ENCODE measurements at regions not wholly inside any gene's neighbourhood (a gene's known extent, or its start where the extent isn't known, plus 50 kb on each side); places are given as distances from the start of the nearest gene placed in this dataset.
"Not testable (repeated sequence)": the region's sequence is repeated elsewhere in the genome, so short reads cannot be mapped to it uniquely, and the experiment has no call there.

DNA sequence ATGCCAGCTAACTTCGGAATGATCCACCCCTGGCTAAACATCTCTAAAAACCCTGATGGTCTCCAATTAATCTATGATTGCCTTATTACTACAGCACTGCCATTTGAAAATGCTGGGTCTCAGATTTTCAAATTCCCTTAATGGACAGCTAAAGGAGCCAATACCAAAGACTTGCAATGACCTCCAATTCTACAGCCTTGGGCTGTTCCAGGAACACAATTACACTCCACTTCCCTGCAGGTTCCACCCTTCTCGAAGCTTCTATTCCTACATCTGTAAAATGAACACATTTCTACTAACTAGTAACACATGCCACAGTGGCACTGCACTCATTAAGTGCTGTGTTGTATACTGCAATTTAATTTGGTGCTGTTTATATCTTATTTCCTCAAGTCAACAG lies 85.7 kb upstream of the AK4 start:
- DNase-seq (ENCODE audit: low read depth): no peak

DNA sequence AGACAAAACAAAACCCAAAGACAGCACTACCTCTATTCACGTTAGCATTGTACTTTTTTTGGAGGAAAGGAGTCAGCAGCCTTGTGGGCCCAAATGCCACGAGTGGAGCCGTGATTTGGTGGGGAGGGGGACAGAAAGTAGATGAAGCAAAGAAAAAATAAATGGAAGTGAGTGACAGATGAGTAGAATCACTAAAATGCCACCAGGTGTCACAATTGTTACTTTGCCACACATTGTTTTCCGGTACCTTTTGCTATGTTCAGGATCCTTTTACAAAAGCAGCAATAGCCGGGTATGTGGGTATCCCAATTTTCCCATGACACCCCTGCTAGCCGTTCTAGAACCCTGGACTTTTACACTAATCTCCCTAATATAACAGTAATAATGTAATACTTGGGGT lies 85.0 kb upstream of the AK4 start:
- no peak for DNase-seq (ENCODE audit: low read depth)

DNA sequence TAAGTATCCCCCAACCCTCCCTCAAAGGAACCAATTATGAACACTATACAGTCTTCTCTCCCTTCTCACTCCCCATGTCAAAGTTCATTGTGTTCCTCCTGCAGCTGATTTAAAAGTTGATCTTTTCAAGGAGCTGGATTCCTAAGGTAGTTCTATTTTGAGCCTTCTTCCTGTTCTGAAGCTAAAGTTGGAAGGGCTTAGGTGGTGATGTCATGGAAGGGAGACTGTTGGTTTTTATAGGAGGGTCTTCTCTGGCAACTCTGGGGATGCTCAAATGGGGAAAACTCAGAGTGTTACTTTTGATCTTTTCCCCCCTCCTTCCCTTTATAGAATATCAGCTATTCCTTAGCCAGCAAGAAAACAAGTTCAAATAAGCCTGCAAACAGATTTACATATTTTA lies 83.0 kb upstream of the AK4 start:
- DNase-seq (ENCODE audit: low read depth): no peak

DNA sequence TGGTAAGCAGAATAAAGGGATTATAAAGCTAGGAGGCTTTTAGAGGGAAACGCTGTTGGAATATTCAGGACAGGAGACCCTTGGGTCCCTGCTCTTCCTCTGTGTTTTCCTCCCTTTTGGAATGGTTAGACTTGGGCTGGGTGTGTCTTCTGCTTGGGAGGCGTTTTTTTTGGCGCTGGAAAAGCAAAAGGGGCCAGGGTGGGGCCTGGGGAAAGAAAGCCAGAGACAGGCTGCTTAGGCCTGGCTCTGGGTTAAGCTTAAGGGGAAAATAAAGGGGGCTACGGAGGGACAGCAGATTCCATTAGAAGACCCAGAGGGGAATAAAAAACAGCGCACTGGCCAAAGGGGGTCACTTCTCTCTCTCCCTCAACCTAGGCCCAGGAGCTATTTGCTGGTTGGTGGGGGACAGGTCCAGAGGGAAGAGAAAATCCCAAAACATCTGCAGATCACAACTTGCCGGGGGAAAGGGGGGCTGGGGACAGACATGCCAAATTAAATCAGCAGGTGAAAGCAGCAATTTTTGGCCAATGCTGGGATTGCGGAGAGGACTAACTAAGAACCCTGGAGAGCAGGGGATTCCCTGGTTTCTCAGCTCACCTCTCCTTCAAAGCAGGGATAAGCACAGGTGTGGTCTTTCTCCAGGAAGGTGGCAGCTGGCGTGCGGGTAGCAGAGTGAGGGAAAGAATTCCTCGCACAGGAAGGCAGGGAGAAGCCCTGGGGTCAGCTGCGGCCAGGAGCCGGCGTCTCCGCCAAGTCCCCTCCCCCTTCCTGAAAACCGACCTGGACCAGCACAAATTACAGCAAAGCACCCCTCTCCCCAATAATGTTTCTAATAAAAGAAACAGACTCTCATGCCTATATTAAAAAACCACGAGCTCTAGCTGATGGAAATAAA lies 82.2 kb upstream of the AK4 start:
- no peak for DNase-seq (ENCODE audit: low read depth)

DNA sequence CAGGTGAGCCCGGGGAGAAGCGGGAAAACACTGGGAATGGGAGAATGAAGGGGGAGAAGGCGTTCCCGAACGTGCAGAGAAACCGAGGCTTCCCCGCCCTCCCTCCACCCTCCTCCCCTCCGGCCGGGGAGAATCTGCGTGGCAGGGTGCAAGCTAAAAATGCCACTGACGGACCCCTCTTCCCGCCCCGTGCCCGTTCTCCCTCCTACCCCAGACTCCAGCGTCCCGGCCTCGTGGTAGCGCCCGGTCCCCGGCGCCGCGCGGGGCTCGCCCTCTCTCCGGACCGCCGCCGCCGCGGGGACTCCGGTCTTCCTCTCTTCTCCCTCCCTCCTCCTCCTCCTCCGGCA lies 81.6 kb upstream of the AK4 start:
- DNase-seq (ENCODE audit: low read depth): no peak

DNA sequence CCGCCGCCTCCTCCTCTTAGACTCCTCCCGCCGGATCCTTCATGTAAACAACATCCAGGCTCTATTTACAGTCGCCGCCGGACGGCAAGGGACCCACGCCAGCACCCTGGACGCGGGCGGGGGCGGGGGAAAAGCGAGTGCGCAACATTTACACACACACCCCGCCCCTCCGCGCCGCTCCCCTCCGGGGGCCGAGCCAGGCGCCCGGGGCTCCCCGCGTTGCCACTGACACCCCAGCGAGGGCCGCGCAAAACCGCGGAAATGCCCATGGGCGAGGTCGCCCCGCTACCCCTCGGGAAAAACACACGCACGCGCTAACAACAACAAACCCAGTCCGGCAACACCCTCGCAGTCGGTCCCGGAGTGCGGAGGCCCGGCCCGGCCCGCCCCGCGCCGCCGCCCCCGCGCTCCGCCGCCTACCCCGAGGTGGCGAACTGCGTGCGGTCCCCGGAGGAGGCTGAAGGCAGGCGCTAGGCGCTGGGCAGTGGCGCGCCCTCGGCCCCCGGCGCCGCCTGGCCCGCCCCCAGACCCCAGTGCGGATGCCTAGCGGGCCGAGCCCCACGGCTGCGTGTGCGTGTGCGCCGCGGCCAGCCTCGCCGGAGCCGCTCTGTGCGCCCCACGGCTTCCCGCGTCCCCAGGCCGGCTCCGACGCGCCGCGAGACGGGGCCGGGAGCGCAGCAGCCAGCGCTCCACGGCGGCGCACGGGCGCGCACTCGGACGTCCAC lies 81.1 kb upstream of the AK4 start:
- no peak for DNase-seq (ENCODE audit: low read depth)

DNA sequence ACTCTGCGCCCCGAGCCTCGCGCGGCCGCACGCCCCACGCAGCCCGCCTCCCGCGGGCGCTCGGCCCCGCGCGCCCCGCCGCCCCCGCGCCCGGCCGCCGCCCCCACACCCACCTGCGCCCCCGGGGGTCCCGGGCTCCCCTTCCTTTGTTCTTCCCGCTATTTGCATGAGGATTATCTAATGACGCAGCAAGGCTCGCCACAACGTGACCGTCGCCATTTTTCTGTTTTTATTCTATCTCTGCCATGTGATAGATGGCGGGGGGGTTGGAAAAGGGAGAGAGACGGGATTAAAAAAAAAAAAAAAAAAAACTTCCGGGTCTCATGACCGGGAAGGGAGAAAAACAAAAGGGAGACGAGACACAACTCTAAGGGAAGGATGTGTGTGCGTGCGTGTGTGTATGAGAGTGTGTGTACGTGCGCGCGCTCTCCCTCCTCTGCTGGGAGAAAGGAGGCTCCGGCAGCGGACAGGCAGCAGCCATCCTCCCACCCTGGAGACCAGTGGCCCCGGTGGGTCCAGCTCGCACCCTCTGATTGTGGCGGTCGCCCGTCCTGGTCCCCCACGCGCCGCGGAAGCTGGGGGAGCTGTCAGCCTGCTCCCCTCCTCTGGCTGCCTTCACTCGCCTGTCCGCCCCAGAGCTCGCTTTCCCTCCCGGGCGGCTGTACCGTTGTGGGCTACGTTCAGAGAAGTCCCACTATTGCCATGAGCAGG lies 80.4 kb upstream of the AK4 start:
- DNase-seq (ENCODE audit: low read depth): no peak

DNA sequence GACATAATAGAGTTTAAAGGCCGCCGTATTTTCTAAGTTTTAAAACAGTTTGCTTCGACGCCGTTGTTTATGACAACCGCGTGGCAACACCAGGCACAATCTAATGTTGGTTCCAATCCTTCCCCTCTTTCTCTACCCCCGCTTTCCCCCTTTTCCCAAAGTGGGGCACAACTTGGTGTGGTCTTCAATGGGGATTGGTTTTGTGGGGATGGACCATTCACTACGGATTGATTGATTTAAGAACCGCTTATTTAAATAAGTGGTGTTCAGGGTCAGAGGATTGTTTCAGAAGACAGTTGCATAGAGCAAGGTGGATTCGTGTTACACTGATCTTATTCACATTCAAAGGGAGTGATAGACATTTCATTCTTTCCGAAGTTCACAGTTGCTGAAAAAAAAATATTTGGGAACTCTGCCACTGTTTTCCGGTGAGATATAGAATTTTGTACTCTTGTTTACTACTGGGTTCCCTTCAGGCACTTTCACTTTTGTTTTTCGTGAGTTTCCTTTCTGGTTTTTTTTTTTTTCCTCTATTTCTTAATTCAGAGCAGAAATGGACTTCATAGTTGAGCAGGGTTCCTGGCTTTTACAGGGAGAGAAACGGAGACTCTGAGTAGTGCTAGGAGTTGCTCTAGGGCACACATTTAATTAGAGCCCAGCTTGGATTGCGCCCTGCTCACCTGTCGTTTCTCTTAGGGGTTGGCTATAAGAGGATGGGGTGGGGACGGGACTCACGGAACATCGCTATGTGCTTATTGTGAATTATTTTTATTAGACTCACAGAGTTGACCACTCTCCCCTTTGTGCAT lies 79.6 kb upstream of the AK4 start:
- no peak for DNase-seq (ENCODE audit: low read depth)

DNA sequence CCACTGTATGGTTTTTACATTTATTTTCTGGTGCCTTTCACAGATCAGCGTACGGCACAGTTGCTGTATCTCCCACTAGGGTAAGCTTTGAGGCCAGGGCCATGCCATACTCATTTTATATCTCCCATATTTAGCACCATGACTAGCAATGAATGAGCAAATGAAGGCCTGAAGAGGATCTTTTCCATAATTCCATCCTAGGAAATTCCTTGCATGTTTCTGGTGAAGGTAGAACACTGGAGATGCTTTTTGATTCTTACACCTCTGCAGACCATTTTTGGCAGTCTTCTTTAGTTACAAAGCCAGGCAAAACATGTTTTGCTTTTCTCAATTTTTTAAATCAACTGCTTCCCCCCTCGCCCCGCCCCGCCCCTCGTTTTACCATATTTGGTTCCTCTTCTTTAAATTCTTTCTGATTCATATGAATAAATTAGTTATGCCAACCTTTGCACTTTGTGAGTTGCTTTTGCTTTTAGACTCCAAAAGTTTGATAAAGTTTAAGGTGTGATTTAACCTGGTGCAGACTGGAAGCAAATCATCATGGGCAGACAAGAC lies 78.9 kb upstream of the AK4 start:
- no peak for DNase-seq (ENCODE audit: low read depth)

DNA sequence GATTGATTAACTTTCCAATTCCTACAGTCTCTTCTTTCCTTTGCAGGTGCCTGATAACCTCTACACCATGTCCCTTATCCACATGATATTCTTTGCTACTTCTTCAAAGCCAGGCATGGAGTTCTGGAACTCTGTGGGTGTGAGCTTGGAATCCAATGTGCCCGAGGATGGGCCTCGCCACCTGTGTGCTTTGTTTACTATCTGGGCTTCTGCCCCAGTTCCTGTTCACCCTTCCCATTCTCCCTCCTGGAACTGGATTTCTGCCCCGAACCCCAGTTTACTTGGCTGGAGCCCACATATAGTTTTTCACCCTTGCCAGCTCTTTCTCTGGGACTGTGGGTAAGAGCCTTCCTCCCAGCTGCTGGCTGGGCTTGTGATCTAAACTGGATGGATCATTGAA lies 75.2 kb upstream of the AK4 start:
- no peak for DNase-seq (ENCODE audit: low read depth)

DNA sequence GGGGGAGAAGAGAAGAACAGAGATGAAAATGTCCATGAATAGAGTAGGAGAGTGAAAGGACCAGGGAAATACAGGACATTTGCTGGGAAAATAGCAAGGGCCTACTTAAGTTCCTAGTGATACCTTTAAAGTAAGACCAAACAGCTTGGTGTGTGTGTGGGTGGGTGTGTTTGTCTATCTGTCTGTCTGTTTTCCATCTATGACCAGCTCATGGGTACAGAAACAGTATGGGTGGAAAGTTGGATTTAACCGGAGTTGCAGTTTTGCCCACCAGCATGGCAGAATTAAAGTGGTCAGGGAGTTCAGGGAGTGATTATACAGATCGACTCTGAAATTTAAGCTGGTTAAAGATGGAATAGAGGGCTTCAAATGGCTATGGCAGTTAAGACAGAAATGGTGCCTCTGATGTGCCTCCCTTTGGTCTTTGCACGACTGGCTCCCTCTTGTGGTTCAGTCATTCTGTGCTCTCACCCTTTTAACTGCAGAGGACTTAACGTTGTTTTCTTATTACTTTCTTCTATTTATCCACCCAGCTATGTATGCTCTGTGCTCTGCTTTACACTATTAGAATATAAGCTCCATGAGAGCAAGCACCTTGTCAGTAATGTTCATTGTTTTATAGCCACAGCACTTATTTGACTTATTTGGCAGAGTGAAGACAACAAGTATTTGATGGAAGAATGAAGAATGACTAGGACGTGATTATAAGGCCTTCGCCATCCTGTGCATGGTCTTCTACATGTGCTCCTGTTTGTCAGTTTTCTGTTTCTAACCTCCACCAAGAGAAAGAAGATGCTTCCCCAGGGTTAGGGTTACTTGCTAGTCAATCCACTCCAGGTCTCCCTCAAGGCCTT lies 72.7 kb upstream of the AK4 start:
- DNase-seq (ENCODE audit: low read depth): no peak

DNA sequence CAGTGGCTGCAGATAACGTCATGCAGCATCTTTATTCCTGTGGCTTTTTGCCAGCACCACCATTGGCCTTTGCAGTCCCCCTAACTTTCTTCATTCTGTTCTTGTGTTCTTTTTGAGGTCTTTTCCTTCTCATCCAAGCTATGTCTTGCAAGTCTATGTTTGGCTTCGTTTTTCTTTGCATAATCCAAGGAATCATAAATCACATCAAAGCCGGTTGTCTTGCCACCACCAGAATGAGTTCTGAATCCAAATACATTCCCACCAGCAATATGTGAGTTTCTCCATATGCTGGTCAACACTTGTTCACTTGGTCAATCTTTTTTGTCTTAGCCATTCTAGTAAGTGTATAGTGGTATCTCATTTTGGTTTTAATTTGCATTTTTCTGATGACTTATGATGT lies 70.6 kb upstream of the AK4 start:
- DNase-seq (ENCODE audit: low read depth): no peak

DNA sequence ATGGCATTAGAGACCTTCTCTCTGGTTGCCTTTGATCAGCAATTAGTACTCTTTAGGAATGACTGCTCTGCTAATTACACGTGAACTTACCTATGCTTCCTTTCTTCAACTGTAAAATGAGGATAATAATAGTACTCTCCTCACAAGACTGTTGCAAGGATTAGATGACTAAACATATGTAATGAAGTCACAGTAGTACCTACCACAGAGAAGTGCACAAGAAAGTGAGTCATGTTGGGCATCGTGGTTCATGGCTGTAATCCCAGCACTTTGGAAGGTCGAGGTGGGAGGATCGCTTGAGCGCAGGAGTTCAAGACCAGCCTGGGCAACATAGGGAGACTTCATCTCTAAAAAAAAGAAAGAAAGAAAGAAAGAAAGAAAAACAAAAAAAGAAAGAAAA lies 68.1 kb upstream of the AK4 start:
- DNase-seq (ENCODE audit: low read depth): no peak

DNA sequence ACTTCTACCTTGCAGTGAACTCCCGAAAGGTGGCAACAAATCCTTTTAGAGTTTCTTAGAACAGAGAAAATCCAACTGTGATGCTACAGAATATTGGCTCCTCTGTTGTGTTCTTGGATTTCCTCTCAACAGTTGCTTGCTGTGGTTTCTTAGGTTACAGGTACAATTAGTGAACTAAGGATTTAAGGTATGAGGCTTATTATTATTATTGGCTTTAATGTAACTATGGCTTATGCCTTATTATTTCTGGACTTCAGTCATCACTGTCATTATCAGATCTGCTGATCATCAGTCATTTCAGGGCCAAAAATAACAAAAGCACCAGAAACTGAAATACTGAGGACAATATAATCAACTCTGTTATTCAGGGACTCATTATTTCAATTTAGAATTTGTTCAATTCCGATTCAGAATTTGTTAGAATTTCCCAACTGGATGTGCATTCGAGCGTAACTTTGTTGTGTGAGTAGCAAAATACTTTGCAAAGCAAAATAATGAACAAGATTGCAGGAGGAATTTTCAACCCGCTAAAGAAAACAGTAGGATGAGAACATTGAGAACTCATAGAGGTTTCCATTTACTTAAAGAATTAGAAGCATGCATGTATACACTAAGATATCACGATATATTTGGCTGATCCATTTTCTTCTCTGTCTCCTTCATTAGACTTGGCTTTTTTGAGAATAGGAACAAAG lies 65.5 kb upstream of the AK4 start:
- DNase-seq (ENCODE audit: low read depth): no peak

DNA sequence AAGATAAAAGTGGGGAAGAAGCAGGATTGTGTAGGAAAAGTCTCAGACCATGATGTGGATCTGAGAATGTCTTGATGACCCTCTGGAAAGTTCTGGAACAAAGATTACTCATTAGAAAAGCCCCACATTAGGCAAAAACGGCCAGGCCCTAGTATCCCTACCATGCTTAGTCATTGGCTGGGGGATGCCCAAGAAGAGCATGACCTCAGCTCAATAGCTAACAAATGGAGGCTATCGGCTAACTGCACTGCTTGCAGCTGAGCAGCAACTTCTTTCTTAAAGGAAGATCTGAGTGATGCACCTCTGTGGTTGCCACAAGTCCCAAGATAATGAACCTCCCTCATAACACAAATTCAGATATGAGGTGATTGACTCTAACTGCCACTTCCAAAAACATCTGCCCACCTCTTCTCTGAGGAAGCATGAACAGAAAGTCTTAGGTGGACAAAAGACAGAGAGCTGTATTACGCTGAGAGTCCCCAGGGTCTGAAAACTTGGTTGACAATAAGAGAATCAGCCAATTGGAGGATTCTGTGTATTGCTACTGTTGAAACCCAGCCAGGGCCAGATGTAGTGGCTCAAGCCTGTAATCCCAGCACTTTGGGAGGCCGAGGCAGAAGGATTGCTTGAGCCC lies 64.6 kb upstream of the AK4 start:
- no peak for DNase-seq (ENCODE audit: low read depth)

DNA sequence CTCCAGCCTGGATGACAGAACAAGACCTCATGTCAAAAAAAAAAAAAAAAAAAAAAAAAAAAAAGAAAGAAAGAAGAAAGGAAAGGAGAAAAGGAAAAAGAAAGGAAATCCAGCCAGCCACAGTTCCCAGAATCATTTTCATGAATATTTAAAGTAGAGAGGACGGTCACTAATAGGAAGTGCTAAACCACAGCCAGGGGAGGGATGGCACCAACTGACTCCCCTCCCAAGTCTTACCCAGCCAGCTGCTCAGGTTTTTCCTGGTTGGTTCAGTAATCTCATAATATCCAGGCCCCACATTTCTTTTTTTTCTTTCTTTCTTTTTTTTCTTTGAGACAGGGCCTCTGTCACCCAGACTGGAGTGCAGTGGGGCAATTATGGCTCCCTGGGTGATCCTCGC lies 63.9 kb upstream of the AK4 start:
- no peak for DNase-seq (ENCODE audit: low read depth)

DNA sequence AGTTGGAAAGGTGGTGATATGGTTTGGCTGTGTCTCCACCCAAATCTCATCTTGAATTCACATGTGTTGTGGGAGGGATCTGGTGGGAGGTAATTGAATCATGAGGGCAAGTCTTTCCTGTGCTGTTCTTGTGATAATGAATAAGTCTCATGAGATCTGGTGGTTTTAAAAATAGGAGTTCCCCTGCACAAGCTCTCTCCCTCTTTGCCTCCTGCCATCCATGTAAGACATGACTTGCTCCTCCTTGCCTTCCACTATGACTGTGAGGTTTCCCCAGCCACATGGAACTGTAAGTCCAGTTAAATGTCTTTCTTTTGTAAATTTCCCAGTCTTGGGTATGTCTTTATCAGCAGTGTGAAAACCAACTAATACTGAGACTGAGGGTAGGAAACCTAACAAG lies 60.5 kb upstream of the AK4 start:
- DNase-seq (ENCODE audit: low read depth): not testable (repeated sequence)

DNA sequence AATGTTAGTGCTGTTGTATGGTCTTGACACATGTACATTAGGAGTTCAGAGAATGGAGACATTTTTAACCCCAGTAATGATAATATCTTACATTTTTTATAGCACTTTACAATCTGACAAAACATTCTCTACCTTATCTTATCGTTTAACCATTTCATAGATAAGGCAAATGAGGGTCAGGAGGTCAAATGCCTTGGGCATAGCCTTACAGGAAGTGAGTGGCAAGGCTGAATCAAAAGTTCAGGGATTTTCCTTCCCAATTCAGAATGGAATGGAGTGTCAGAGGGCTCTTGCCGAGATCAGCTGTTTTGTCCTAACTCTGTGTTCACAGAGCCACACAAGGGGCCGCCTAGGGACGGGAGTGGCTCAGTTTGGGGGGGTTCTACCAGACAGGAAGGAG lies 57.6 kb upstream of the AK4 start:
- DNase-seq (ENCODE audit: low read depth): no peak

DNA sequence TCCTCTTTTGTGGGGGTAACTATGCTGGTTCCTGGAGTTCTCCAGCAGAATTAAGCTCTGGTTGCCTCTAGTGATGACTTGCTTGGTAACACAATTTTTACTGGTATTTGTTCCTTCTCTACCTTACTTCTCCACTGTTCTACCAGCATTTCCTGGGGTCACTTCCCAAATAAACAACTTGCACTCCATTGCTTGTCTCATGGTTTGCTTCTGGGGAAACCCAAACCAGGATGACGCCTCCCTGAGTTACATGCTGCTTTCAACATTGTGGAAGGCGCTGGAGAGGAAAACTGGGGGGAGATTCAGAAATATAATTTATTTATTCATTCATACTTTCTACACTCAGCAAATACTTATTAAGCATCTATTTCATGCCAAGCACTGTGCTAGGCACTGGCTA lies 55.3 kb upstream of the AK4 start:
- no peak for DNase-seq (ENCODE audit: low read depth)

DNA sequence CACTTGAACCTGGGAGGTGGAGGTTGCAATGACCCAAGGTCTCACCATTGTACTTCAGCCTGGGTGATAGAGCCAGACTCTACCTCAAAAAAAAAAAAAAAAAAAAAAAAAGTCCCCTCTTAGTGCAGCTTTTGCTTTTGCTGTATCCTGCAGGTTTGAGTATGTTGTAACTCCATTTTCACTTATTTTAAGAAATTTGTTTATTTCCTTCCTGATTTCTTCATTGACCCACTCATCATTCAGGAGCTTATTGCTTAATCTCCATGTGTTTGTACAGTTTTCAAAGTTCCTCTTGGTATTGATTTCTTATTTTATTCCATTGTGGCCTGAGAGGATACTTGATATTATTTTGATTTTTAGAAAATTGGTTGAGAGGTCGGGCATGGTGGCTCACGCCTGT lies 50.9 kb upstream of the AK4 start:
- DNase-seq (ENCODE audit: low read depth): no peak

Measured in GM04503 (cell line).